Stimulated activated CD4-positive, alpha-beta T cell treated with anti-CD3 and anti-CD28 coated beads, Interleukin-4, amount 100 ng/mL, for 4 hours (primary cell): ENCODE measurements at regions not wholly inside any gene's neighbourhood (a gene's known extent, or its start where the extent isn't known, plus 50 kb on each side); places are given as distances from the start of the nearest gene placed in this dataset.
"Not testable (repeated sequence)": the region's sequence is repeated elsewhere in the genome, so short reads cannot be mapped to it uniquely, and the experiment has no call there.

Source experiments
- DNase-seq, 2 experiments: peaks; one replicate each; pipeline ENCODE4 v3.0.0-alpha.2; 2020

- no peak for DNase-seq
Measured at GRCh38 chr13:58933475-58933874, 1230.3 kb downstream of the DIAPH3 start.

- DNase-seq = no peak
Measured at GRCh38 chr13:58935689-58936088, 1228.0 kb downstream of the DIAPH3 start.

GRCh38 chr13:58946274-58946673 is 1217.5 kb downstream of the DIAPH3 start:
- no peak for DNase-seq

GRCh38 chr13:58949646-58950045 is 1214.1 kb downstream of the DIAPH3 start:
- no peak for DNase-seq

- no peak for DNase-seq
Measured at GRCh38 chr13:58950911-58951310, 1212.8 kb downstream of the DIAPH3 start.

- DNase-seq = no peak
Measured at GRCh38 chr13:58953638-58954037, 1210.1 kb downstream of the DIAPH3 start.

GRCh38 chr13:58955546-58956385 is 1208.0 kb downstream of the DIAPH3 start:
- DNase-seq = no peak

- DNase-seq = not testable (repeated sequence)
Measured at GRCh38 chr13:58958097-58958496, 1205.6 kb downstream of the DIAPH3 start.

GRCh38 chr13:58960888-58961287 is 1202.8 kb downstream of the DIAPH3 start:
- DNase-seq = no peak

GRCh38 chr13:58963321-58963720 is 1200.4 kb downstream of the DIAPH3 start:
- no peak for DNase-seq

- no peak for DNase-seq
Measured at GRCh38 chr13:58964048-58964447, 1199.7 kb downstream of the DIAPH3 start.

- no peak for DNase-seq
Measured at GRCh38 chr13:58977085-58977484, 1186.6 kb downstream of the DIAPH3 start.

- no peak for DNase-seq
Measured at GRCh38 chr13:58978331-58978730, 1185.4 kb downstream of the DIAPH3 start.

GRCh38 chr13:58979851-58980250 is 1183.9 kb downstream of the DIAPH3 start:
- no peak for DNase-seq

GRCh38 chr13:58985845-58986244 is 1177.9 kb downstream of the DIAPH3 start:
- DNase-seq = no peak

GRCh38 chr13:58989556-58989955 is 1174.2 kb downstream of the DIAPH3 start:
- DNase-seq = no peak

- no peak for DNase-seq
Measured at GRCh38 chr13:58991826-58992477, 1171.8 kb downstream of the DIAPH3 start.

- no peak for DNase-seq
Measured at GRCh38 chr13:58992478-58993042, 1171.2 kb downstream of the DIAPH3 start.

- DNase-seq = no peak
Measured at GRCh38 chr13:58994077-58994476, 1169.7 kb downstream of the DIAPH3 start.

GRCh38 chr13:58994777-58995176 is 1169.0 kb downstream of the DIAPH3 start:
- no peak for DNase-seq

- no peak for DNase-seq
Measured at GRCh38 chr13:58998716-58999115, 1165.0 kb downstream of the DIAPH3 start.

GRCh38 chr13:58999851-59000250 is 1163.9 kb downstream of the DIAPH3 start:
- DNase-seq = no peak

- DNase-seq = no peak
Measured at GRCh38 chr13:59000770-59001169, 1163.0 kb downstream of the DIAPH3 start.

- no peak for DNase-seq
Measured at GRCh38 chr13:59012731-59013130, 1151.0 kb downstream of the DIAPH3 start.
